ENCODE measurements at regions not wholly inside any gene's neighbourhood (a gene's known extent, or its start where the extent isn't known, plus 50 kb on each side); places are given as distances from the start of the nearest gene placed in this dataset.
"Not testable (repeated sequence)": the region's sequence is repeated elsewhere in the genome, so short reads cannot be mapped to it uniquely, and the experiment has no call there.

DNA sequence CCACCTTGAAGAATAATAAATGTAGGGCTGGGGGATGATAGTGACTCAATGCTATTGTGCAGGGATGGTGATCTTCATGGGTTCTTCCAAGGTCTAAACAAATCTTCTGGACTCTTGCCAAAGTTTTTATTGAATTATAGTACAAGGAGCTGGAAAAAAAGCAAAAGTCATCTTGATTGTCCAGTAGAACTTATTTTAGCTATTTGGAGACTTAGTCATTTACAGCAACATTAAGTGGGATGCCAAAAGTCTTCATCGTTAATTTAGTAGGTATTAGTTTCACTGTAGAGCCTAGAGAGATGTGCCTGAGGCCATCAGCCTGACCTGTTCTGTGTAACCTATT lies 212.9 kb upstream of the TBX18 start:
- TF ChIP-seq, protein P1, sequence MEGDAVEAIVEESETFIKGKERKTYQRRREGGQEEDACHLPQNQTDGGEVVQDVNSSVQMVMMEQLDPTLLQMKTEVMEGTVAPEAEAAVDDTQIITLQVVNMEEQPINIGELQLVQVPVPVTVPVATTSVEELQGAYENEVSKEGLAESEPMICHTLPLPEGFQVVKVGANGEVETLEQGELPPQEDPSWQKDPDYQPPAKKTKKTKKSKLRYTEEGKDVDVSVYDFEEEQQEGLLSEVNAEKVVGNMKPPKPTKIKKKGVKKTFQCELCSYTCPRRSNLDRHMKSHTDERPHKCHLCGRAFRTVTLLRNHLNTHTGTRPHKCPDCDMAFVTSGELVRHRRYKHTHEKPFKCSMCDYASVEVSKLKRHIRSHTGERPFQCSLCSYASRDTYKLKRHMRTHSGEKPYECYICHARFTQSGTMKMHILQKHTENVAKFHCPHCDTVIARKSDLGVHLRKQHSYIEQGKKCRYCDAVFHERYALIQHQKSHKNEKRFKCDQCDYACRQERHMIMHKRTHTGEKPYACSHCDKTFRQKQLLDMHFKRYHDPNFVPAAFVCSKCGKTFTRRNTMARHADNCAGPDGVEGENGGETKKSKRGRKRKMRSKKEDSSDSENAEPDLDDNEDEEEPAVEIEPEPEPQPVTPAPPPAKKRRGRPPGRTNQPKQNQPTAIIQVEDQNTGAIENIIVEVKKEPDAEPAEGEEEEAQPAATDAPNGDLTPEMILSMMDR (IDR thresholded peaks at IDR 0.05): no peak
- ATAC-seq (ENCODE audit: low FRiP score): no peak
- DNase-seq (ENCODE audit: low spot score): no peak

DNA sequence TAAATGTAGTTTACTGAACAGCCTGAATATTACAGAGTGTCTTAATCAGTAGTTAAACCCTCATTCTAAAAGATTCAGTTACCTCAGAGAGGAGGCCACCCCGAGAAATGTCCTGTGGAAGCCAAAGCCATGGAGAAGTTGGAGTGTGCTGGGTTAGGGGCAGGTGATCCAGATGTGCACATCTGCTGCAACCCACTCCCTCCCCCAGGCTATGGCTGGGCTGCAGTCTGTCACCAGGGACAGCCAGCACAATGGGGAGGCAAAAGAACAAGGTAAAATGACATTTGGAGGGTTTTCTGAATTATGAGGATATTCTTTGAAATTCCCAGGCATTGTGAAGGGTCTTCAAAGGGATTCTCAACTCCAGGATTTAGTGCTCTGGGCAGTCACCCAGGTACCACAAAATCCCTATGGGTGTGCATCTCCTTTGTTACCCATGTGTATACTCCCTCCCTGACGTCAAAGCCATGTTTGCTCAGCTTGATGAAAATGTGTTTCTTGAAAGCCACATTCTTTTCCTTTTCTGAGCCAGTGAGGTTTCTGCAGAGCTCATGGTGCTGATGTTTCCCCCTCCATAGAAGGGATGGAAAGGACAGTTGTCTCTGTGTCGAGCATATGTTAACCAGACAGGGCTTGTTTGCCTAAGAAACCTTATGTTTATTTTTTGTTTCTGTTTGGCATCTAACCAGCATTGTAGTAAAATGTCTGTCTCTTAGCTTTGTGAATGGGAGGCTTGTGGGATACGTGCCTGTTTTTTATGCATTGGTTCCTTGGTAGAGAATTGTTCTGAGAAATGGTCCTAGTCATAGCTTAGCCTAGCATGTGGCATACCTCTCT lies 212.3 kb upstream of the TBX18 start:
- DNase-seq (ENCODE audit: low spot score) (no peak), ATAC-seq (ENCODE audit: low FRiP score) (no peak)
- TF ChIP-seq, protein P1 (IDR thresholded peaks at IDR 0.05): no peak

DNA sequence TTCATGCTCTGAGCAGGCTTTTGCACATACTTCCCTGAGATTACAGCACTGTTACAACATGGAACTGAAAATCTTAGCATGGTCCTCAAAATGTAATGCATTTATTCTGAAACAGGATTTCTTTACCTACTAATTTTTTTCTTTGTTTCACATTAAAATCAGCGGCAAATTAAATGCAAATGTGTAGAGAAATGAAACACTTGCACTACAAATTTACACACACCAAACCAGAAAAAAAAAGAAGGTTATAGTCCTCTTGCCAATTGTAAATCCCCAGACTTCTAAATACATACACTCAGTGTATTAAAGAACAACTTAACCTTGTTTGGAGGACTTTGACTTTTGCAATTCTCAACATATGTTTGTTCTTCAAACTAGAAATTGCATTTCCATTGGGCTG lies 210.9 kb upstream of the TBX18 start:
- ATAC-seq (ENCODE audit: low FRiP score): no peak
- TF ChIP-seq, protein P1 (IDR thresholded peaks at IDR 0.05): no peak
- no peak for DNase-seq (ENCODE audit: low spot score)

DNA sequence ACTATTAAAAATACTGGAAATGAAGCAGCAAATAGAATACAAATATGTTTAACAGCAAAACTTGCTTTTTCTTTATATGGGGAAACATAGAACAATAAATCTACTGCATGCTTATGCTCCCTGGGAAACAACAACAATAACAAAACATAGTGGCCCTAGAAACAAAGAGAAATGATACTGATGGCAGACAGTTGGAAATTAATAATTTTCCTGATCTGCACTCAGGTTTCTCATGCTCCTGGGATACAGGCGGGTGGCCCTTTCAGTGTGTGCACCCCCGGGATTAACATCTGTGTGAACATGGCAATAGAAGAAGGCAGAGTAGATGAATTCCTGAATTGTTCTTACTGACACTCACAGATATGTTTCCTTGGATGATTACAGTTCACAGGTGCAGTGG lies 209.2 kb upstream of the TBX18 start:
- DNase-seq (ENCODE audit: low spot score): no peak
- TF ChIP-seq, protein P1 (IDR thresholded peaks at IDR 0.05): no peak
- no peak for ATAC-seq (ENCODE audit: low FRiP score)

DNA sequence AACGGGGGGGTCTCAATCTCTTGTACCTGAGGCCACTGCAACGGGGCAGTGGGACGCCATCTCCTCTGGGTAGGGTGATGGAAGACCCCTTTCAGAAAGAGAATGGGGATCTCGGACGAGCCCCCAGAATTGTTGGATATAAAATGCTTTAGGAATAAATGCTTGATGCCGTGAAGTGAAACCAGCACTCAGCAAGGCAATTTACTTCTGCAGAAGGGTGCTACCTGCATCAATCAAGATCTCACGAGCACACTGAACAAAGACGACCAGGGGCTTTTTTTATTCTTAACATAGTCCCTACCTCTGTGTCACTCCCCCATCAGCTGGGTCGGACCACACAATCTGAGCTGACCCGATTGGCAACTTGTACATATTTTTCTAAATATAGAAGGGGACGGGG lies 203.6 kb upstream of the TBX18 start:
- DNase-seq (ENCODE audit: low spot score) (no peak), ATAC-seq (ENCODE audit: low FRiP score) (no peak)
- TF ChIP-seq, protein P1 (IDR thresholded peaks at IDR 0.05): no peak

DNA sequence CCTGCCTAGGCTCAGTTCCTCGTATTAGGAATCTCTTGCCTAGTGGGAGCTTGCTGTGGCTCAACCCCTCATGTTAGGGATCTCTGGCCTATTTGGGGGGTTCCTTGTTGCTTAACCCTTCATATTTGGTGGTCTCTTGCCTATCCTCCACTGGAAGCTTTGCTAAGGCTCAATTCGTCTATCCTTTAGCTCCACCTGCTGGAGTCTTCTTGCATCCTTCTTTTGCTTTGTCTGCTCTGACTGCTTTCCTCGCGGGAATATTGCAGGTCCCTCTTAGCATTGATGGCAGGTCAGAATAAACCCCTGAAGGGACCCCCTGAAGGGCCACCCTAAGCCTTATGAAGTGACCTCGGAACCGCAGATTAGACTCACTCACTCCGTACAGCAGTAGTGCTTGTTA lies 203.0 kb upstream of the TBX18 start:
- TF ChIP-seq, protein P1 (IDR thresholded peaks at IDR 0.05): no peak
- ATAC-seq (ENCODE audit: low FRiP score): no peak
- DNase-seq (ENCODE audit: low spot score): no peak

DNA sequence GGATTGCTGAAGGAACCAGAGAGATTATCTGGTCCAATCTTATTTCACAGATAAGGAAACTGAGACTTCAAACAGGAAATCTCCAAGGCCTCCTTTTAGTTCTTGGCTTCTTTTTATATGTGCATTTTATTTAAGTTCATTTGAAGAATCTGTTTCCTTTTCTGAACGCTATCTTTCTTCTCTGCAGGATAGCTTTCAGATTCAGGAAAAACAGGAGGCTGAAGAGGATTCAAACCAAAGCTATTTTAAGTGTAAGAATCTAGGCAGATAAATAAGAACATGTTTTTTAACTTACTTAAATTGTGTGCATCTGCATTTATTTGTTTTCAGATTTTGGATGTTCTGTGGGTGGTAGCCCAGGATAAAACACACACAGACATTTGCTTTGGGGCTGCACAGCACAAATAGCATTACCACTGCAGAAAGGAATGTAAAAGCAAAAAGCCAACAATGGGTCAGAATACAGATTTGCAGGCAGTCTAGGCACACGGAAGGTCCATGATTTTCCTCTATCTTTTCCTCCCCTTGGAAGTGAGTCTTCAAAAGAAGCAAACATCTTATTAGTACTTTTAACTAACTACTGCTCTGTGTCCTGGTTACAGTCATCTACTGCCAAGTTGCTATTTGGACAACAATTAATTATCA lies 188.8 kb upstream of the TBX18 start:
- DNase-seq (ENCODE audit: low spot score): no peak
- ATAC-seq (ENCODE audit: low FRiP score): no peak
- TF ChIP-seq, protein P1 (IDR thresholded peaks at IDR 0.05): no peak

DNA sequence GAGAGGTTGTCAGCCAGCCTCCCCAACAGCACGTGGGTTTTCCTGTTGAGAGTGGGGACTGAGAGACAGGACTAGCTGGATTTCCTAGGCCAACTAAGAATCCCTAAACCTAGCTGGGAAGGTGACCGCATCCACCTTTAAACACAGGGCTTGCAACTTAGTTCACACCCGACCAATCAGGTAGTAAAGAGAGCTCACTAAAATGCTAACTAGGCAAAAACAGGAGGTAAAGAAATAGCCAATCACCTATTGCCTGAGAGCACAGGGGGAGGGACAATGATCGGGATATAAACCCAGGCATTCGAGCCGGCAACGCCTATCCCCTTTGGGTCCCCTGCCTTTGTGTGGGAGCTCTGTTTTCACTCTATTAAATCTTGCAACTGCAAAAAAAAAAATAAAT lies 180.5 kb upstream of the TBX18 start:
- DNase-seq (ENCODE audit: low spot score); ATAC-seq (ENCODE audit: low FRiP score): not testable (repeated sequence)
